OCI-LY3 (cell line): ENCODE measurements at regions not wholly inside any gene's neighbourhood (a gene's known extent, or its start where the extent isn't known, plus 50 kb on each side); places are given as distances from the start of the nearest gene placed in this dataset.

ENCODE experiments used
- H2AFZ ChIP-seq: fragments of 200-600, 300-600 bp; shearing (Covaris generic); 2 replicates; pipeline ENCODE4 v1.6.0; 2014; ENCODE audit warnings: antibody characterized with exemption, low read depth, low read length
- H3K27ac ChIP-seq: fragments of 200-600, 300-600 bp; sonication (generic); 2 replicates; pipeline ENCODE4 v1.5.1; 2014; ENCODE audit warnings: mild to moderate bottlenecking, low read length, moderate library complexity, mixed read lengths
- H3K27me3 ChIP-seq: fragments of 200-600, 300-600 bp; sonication (generic); 2 replicates; pipeline ENCODE4 v1.6.1; 2014; ENCODE audit warnings: low read depth, low read length, mixed read lengths
- H3K36me3 ChIP-seq: fragments of 200-600, 300-600 bp; sonication (generic); replicated peaks from 2 replicates; pipeline ENCODE3; 2014; ENCODE audit warnings: low read depth, low read length, mixed read lengths
- H3K4me1 ChIP-seq: fragments of 300-600, 200-600 bp; sonication (generic); 2 replicates; pipeline ENCODE4 v1.6.1; 2014; ENCODE audit warnings: low read length, mixed read lengths
- H3K4me2 ChIP-seq: fragments of 200-600, 300-600 bp; sonication (generic); 2 replicates; pipeline ENCODE4 v1.6.1; 2014; ENCODE audit warnings: low read length, mixed read lengths
- H3K4me3 ChIP-seq: fragments of 300-600, 200-600 bp; sonication (generic); 2 replicates; pipeline ENCODE4 v1.5.1; 2014; ENCODE audit warnings: antibody characterized with exemption, mild to moderate bottlenecking, low read length, moderate library complexity
- H3K79me2 ChIP-seq: fragments of 300-600, 200-600 bp; shearing (Covaris generic); 2 replicates; pipeline ENCODE4 v1.6.1; 2014; ENCODE audit warnings: mild to moderate bottlenecking, low read length, mixed read lengths
- H3K9ac ChIP-seq: fragments of 300-600, 200-600 bp; shearing (Covaris generic); 2 replicates; pipeline ENCODE4 v1.6.0; 2014; ENCODE audit warnings: mild to moderate bottlenecking, low read length, moderate library complexity
- H3K9me3 ChIP-seq: fragments of 200-600, 300-600 bp; shearing (Covaris generic); 2 replicates; pipeline ENCODE4 v1.6.1; 2014; ENCODE audit warnings: low read length, mixed read lengths; ENCODE audit not compliant: insufficient read depth
- H4K20me1 ChIP-seq: fragments of 200-600, 300-600 bp; sonication (generic); 2 replicates; pipeline ENCODE4 v1.6.1; 2016; ENCODE audit warnings: low read length, mixed read lengths; ENCODE audit not compliant: insufficient read depth
- CTCF ChIP-seq: fragments of 200-600, 300-600 bp; sonication (generic); IDR thresholded peaks from 2 replicates; pipeline ENCODE4 v1.5.1; 2014; ENCODE audit warnings: antibody characterized with exemption, low read length, low read depth
- EZH2phosphoT487 ChIP-seq: fragments of 200-600 bp; shearing (Covaris generic); IDR thresholded peaks from 2 replicates; pipeline ENCODE4 v1.6.1; 2018; ENCODE audit warnings: antibody characterized with exemption, mixed run types, low read depth

- TF ChIP-seq CTCF (no peak), EZH2phosphoT487 (no peak)
- Histone ChIP-seq H2AFZ (no peak overlapping the region), H3K27me3 (0 out of 2 replicates have a peak, but pooled peaks cover 2% of the 10 kb centered on the region), H3K9me3 (no peaks in the 10 kb centered on the region), H3K4me2 (no peak overlapping the region), H3K4me3 (no peak overlapping the region), H4K20me1 (no peaks in the 10 kb centered on the region), H3K4me1 (peaks cover 11% of the 10 kb centered on the region), H3K9ac (no peak overlapping the region), H3K27ac (no peak overlapping the region), H3K36me3 (no peaks in the 10 kb centered on the region), H3K79me2 (no peaks in the 10 kb centered on the region)
These were observed 161.1 kb upstream of the TOPAZ1 start for GRCh38 chr3:44080474-44081072.

- Histone ChIP-seq H3K4me3 (no peak overlapping the region), H3K9ac (no peak overlapping the region), H3K9me3 (no peaks in the 10 kb centered on the region), H3K27me3 (peaks cover 20% of the 10 kb centered on the region), H4K20me1 (no peaks in the 10 kb centered on the region), H3K27ac (no peak overlapping the region), H3K36me3 (no peaks in the 10 kb centered on the region), H3K79me2 (no peaks in the 10 kb centered on the region), H2AFZ (no peak overlapping the region), H3K4me2 (no peak overlapping the region), H3K4me1 (no peaks in the 10 kb centered on the region)
- no peak for TF ChIP-seq CTCF
- TF ChIP-seq EZH2phosphoT487, result no peak
These were observed 151.7 kb upstream of the TOPAZ1 start for GRCh38 chr3:44090036-44090435.

GRCh38 chr3:44092497-44092896 lies 149.2 kb upstream of the TOPAZ1 start:
- Histone ChIP-seq H4K20me1 (no peaks in the 10 kb centered on the region), H3K4me3 (no peak overlapping the region), H2AFZ (no peak overlapping the region), H3K9me3 (no peaks in the 10 kb centered on the region), H3K4me1 (no peaks in the 10 kb centered on the region), H3K27ac (no peak overlapping the region), H3K79me2 (no peaks in the 10 kb centered on the region), H3K9ac (no peak overlapping the region), H3K4me2 (no peak overlapping the region), H3K36me3 (no peaks in the 10 kb centered on the region), H3K27me3 (peaks cover 17% of the 10 kb centered on the region)
- TF ChIP-seq CTCF, result no peak
- TF ChIP-seq EZH2phosphoT487, result no peak

GRCh38 chr3:44093531-44093930 lies 148.2 kb upstream of the TOPAZ1 start:
- Histone ChIP-seq H3K79me2 (no peaks in the 10 kb centered on the region), H3K4me1 (no peaks in the 10 kb centered on the region), H3K9ac (no peak overlapping the region), H3K9me3 (no peaks in the 10 kb centered on the region), H3K27me3 (peaks cover 21% of the 10 kb centered on the region), H4K20me1 (no peaks in the 10 kb centered on the region), H2AFZ (no peak overlapping the region), H3K27ac (no peak overlapping the region), H3K36me3 (no peaks in the 10 kb centered on the region), H3K4me3 (no peak overlapping the region), H3K4me2 (no peak overlapping the region)
- no peak for TF ChIP-seq EZH2phosphoT487
- no peak for TF ChIP-seq CTCF
